HG02759 (cell line): ENCODE measurements at regions not wholly inside any gene's neighbourhood (a gene's known extent, or its start where the extent isn't known, plus 50 kb on each side); places are given as distances from the start of the nearest gene placed in this dataset.

Source experiments
- ATAC-seq: cut with Tn5 transposase; IDR thresholded peaks from one replicate; pipeline ENCODE4 v1.9.1; 2021; ENCODE audit warnings: mild to moderate bottlenecking, moderate library complexity; ENCODE audit not compliant: unreplicated experiment

DNA sequence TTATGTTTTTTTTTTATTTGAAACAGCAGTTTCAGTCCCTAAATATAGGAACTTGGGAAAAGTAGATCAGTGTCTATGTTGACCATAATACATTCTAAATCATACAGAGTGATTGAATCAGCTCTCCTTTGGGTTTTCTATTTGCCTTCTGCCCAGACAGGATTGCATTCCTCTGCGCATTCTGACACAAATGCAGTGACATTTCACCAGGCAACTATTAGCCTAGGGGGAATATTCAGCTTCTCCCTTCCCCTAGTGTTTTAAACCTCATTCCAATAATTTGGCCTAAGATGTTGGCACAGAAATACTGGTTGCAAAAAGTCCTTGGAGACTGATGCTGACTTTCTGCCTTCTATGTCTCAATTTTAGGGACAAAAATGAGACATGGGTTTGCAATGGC, 172.8 kb downstream of the PTGER3 start:
- ATAC-seq = no peak

DNA sequence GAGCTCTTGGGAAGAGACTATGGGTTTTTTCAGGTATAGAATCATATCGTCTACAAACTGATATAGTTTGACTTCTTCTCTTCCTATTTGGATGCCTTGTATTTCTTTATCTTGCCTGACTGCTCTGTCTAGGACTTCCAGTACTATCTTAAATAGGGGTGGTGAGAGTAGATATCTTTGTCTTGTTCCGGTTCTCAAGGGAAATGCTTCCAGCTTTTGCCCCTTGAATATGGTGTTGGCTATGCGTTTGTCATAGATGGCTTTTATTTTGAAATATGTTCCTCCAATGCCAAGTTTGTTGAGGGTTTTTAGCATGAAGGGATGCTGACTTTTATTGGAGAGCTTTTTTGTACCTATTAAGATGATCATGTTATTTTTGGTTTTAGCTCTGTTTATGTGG, 170.3 kb downstream of the PTGER3 start:
- no peak for ATAC-seq

DNA sequence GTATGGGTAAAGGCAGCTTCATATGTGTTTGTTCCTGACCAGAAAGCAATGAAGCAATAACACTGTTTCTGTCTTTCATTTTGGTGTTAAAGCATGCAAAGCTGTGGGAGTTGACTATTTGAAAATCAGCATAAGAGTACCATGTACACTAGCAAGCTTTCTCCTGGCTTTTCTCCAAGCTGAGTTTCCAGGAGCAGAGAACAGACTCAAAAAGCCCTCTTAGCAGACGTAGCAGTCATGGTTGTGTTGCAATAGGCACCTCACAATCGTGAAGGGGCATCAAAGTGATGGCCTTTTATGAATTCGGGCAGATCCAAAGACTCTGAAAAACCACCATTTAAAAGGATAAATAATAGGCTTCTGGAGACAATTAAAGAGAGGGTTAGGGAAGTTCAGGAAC, 159.7 kb downstream of the PTGER3 start:
- ATAC-seq = no peak

DNA sequence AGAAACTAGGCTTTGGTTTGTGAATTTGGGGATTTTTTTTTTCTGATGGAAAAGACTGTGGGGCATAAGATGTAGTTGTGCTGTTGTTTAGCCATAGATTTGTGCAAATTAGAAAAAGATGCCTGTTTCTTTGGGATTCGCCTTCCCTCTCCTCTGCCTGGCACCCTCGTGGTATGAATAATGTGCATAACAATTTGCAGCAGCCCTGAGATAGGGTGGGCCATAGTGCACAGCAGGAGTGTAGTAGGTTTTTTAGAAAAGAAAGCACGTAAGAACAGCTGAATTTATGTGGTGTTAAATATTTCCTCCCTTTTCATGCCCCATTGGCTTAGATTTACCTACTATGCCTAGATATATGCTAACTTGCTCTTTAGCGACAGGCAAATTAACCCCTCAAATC, 158.9 kb downstream of the PTGER3 start:
- ATAC-seq = no peak

DNA sequence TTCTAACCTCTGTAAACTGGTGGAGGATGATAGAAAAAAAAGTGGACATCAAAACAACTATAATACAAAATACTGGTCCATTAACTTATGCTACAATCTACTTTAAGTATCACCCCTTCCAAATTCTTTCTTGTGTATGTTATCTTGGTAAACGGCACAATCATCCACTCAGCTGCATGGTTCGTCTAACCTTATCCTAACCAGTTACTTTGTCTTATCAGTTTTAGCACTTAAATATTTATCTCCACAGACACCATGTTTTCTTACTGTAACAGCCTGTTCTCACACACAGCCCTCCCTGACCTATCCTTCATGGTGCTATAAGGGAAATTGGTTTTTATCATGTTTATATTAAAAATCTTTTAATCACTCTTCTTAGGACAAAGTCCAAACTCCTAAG, 157.2 kb downstream of the PTGER3 start:
- no peak for ATAC-seq

DNA sequence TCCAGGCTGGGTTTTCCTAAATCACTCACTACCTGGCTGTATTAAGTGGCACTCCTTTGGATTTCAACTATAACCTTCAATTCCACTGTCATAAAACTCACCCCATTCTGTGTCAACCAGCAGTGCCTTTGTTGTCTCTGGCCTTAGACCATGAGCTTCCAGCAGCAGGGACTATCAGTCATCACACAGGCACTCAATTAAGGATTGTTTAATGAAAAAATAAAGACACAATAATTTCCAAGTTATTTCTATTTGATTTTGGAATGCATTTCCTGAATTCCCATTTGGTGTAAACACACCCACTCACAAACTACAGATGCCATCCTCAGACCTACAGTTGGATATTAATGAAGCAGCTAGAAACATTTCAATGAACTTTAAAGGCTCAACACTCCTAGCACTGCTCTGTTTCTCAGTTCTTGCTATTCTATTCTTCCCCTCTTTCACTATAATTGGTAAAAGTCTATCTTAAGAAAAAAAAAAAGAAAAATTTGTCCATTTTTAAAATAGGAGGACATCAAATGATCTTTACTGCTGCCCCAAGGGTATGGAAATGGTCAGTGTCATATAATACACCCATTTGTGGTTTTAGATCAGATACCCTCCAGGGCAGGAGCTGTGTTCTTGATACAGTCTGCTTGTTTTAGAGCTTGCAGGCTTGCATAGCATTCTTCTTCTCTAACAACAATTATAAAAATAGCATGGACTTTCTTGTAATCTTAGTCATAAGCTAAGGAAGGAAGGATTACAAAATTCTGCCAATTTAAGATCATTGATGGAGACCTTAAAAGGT, 156.4 kb downstream of the PTGER3 start:
- ATAC-seq = no peak

DNA sequence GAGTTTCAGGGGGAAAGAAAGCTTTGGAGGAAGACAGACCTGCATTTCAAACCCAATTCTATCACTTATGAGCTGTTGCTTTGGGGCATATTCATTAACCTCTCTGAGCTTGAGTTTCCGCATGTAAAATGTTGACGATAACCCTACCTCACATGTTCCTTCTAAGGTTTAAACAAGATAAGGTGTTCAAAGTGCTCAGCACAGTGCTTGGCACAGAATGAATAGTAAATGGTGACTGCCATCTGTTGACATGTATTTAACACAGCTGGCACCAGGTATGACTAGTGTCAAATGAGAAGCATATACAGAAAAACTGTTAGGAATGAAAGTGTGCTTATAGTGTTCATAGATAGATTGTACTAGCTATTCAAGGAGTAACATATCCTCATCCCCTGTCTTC, 155.5 kb downstream of the PTGER3 start:
- no peak for ATAC-seq

DNA sequence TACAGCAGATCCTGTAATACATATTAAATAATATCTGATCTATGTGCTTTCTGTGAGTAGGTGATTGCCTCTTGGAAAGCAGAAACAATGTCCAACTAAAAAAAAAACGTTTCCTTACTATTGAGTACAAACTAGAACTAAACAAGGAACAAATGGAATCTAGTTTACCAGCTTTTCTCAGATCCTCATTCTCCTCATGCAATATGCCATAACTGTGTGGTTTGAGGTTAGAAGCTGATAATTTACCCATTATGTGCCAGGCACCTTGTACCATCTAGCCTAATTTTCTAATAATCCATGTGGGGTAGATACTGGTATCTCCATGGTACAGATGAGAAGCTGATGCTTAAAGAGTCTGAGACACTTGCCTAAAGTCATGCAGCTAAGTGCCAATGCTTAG, 154.7 kb downstream of the PTGER3 start:
- no peak for ATAC-seq

DNA sequence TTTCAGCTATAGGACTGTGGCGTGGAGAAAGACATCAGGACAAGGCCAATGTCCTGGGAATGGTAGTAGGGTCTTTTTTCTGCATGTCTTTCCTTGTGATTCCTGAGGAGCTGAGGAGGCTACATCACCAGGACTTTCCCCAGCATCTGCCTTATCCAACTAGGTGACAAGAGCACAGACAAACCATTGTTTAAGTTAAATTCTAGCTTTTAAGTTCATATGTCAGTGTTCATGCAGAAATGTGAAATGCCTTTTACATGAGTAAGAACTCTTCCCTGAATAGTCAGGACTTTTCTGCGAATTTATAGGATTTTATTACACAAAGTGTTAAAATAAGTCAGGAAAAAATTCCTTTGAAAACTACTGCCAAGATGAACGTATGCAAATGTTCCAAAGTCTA, 154.2 kb downstream of the PTGER3 start:
- ATAC-seq = no peak

DNA sequence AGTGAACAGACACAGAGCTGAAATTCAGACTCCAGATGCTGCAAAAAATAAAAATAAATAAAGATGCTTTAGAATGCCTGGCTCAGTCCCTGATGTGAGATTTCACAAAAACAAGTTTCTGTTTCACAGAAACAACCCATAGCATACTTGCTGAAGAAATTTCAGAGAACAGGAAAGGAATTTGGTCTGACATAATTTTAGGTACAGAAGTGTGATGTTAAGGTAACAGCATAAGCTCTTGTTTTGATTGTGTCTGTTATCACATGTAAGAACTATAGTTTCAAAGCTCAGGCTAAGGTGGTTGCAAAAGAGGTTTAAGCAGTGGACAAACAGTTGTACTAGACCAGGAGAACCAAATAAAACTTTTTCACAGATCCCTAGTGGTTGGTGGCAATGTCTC, 152.1 kb downstream of the PTGER3 start:
- ATAC-seq = no peak

DNA sequence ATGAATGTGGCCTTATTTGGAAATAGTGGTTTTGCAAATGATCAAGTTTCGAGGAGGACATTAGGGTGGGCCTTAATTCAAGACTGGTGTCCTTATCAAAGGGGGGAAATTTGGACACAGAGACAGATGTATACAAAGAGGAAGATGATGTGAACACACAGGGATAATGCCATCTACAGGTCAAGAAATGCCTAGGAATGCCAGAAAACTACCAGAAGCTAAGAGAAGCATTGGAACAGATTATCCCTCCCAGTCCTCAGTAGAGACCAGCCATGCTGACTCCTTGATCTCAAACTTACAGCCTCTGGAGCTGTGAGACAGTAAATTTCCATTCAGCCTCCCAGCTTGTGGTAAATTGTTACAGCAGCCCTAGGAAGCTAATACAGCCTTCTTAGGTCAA, 151.4 kb downstream of the PTGER3 start:
- ATAC-seq = no peak

DNA sequence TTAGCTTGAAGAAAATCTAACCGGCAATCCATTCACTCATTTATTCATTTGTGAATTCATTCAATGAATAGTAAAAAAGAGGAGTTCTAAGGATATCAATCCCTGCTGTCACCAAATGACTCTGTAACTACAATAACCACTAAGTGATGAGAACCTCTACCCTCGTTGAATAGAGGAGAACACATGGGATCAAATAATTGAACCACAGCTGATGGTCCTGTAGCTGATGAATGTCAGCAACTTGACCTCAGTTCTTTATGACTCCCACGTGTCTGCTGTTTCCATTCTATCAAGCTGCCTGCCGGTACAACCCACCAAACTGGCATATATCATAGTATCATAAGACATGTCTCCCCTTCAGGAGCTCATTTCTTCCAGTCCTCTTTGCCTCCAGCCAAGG, 150.3 kb downstream of the PTGER3 start:
- ATAC-seq = no peak

DNA sequence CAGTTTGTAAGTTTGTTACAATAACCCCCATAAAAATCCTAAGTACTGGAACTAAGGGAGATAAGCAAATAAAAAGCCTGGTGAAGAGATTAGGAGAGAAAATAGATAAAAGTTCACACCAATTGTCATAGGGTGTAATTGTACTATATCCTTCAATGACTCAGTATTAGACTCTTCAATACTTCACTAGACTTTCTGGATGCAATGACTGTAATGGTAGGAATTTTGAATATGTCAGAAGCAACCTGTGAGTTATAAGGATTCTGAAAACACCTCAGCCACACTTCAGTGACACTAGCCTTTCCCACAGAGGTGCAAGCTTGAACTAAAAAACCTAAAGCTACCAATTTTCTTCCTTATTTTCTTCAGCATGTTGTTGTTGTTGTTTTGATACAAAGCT, 147.9 kb downstream of the PTGER3 start:
- ATAC-seq = no peak

DNA sequence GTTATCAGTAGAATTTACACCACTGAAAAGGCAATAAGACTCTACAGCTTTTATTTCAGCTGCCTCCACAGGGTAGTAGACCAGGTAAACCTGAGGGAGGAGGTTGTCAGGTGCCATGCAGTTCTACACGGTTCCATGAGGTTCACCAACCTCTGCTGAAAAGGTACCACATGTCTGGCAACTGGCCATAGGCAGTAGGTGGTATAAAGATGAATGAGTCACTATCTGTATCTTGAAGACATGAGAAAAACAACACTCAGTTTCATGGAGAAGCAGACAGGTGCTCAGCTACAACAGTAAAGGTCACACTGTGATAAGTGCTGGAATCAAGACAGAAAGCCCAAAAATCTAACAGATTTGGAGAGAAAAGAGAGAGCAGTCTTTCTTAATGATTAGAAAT, 145.4 kb downstream of the PTGER3 start:
- ATAC-seq = no peak

DNA sequence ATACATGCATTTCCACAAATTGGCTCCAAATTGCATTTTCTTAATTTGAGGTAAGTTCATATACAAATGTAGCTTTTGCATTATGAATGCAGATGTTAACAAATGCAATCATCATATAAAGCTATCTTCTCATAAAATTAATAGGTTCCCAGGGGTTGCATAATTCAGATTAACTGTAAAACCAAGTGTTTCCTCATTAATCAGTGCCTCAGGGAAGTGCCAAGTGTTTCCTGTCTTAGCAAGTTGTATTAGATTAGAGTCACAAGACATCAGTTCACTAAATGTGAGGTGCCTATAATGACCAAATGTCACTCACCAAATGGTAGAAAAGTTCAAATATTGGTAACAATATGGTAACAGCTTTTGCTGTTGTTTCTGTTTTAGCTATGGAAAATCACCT, 140.8 kb downstream of the PTGER3 start:
- no peak for ATAC-seq

DNA sequence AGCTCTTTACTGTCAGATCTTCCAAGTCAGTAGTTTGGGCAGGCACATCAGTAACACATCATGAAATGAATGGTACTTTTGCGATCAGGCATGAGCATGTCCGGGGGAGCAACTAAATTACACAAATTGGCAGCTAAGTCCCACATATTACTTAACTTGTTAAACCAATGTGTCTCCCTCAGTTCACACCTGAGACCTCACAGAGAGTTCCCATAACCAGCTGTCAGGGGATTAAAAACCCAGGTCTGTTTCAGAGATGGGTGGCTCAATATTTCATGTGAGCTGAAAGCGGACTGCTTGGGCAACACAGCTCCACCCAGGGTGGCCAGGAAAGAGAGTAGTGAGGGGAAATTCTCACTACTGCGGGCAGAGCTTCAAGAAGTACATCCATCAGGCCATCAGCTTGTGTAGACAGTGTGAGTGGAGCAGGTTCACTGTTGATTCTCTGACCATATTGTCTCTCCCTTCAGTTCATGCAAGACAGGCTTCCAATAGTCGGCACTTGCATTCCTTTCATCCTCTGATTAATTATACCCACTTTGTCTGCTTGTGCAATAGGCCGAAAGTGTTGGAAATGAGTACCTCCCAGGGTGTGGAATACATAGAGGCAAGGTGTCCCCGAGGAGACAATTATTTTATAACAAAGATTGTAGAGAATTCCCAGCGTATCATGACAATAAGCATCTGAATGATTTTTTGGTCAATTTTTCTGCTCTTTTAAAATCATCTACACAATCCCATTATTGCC, 139.9 kb downstream of the PTGER3 start:
- no peak for ATAC-seq

DNA sequence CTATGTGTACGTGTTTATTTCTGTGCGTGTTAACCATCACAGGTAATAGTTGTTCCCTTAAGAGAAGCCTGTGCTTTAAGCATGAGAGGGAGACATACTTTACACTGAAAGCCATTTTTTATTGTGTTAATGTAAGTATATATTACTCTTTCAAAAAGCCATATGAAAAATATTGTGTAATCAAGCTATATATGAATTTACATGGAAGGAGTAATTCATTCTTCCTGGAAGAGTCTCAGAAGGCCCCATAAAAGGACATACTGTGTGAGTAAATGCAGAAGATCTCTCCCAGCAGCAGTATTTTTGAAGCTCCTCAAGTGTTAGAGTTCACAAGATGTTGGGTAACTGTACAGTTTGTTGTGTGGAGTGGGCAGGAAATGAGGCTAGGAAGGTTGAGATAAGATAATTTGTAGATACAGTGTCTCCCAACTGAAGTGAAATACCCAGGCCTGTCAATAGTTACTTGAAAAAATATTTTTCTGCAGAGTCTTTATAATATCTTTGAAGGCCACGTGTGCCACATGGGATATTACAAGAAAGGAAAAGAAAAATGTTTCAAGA, 138.3 kb downstream of the PTGER3 start:
- no peak for ATAC-seq

DNA sequence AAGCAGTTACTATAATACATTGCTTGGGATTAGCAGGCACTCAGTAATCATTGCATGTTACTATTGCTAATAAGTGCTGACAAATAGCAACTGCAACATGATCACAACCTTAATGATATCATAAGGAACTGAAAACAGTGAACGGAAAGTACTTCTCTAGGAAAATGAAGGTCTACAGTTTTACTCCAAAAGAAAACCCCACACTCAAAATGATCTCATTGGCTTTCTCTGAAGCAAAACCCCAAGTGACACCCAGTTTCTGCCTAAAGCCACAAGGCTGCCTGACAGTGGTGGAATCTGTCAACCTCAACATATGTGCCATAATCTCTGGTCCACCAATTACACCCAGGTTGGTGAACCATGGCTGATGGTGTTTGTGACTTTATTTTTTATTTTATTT, 137.6 kb downstream of the PTGER3 start:
- no peak for ATAC-seq

DNA sequence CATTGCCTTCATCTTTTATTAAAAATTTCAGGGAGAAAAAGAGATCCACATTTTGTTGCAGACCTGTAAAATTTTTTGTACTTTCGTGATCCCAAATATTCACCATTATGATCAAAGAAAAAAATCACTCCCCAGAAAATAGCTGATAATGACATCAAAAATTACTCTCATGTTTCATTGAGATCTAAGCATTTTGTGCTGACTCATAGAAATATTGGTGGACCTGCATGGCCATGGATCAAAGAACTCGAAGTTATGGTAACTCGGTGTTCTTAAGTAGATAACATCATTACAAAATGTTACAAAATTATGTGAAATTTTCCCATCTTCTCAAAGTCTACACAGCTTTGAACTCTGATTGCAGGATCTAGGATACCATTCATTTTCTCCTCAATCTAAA, 135.8 kb downstream of the PTGER3 start:
- ATAC-seq = no peak

DNA sequence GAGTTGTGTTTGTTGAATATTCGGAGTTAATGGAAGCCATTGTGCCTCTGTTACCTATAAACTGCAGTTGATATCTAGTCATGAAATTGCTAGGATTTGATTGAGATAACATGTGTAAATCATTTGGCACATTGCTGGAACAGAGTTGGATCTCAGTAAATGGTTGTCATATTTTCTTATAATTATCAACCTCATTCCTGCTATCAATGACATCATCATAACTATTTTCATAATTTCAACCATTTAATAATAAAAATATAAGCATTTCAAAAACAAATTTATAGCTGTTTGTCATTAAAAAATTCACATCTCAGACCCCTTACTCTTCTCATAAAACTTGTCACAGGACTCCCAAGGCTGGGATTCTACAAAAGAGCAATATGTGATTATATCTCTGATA, 133.4 kb downstream of the PTGER3 start:
- no peak for ATAC-seq

DNA sequence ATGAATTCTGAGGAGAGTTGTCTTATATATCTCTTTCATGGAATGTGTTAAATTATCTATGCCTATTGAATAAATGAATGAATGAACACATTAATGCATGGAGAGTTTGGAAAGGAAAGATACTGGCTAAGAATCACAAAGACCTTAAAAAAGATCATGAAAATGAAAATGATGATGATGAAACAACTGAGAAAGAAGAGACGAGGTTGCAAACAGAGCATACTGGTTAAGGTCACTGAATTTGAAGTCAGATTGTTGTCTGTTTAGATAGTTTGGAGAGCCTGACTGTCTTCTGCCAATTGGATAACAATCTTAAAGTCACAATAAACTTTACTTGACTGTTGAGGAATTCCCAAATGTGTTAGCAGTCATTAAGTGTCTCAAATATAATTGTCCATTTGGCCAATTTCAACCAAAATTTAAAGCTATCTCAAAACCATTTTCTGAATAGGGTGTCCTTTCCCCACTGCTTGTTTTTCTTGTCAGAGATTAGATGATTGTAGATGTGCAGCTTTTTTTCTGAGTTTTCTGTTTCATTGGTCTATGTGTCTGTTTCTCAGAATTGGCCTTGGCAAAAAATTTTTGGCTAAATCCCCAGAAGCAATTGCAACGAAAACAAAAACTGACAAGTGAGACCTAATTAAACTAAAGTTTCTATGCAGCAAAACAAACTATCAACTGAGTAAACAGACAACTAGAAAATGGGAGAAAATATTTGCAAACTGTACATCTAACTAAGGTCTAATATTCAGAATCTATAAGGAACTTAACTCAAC, 132.2 kb downstream of the PTGER3 start:
- ATAC-seq = no peak

DNA sequence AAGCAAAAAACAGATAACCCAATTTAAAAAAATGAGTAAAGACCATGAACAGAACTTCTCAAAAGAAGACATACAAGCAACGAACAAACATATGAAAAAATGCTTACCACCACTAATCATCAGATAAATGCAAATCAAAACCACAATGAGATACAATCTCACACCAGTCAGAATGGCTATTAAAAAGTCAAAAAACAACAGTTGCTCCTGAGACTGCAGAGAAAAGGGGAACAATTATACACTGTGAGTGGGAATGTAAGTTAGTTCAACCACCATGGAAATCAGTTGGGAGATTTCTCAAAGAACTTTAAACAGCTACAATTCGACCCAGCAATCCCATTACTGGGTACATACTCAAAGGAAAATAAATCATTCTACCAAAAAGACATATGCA, 131.6 kb downstream of the PTGER3 start:
- ATAC-seq = no peak
